ENCODE measurements at regions not wholly inside any gene's neighbourhood (a gene's known extent, or its start where the extent isn't known, plus 50 kb on each side); places are given as distances from the start of the nearest gene placed in this dataset.

GRCh38 chr4:133714211-133714610, 487.4 kb downstream of the PABPC4L start:
- no peak for DNase-seq

GRCh38 chr4:133713340-133713739, 488.2 kb downstream of the PABPC4L start:
- no peak for DNase-seq

- DNase-seq: no peak
Observed at GRCh38 chr4:133711817-133712216, 489.8 kb downstream of the PABPC4L start.

- DNase-seq: no peak
Observed at GRCh38 chr4:133694416-133694815, 507.2 kb downstream of the PABPC4L start.

GRCh38 chr4:133683967-133684366, 517.6 kb downstream of the PABPC4L start:
- DNase-seq: no peak

GRCh38 chr4:133668061-133668851, 519.2 kb downstream of the PCDH10 start:
- DNase-seq: no peak

GRCh38 chr4:133647206-133647605, 498.1 kb downstream of the PCDH10 start:
- DNase-seq: no peak

GRCh38 chr4:133641191-133641590, 492.1 kb downstream of the PCDH10 start:
- no peak for DNase-seq

GRCh38 chr4:133638751-133639150, 489.7 kb downstream of the PCDH10 start:
- DNase-seq: no peak

- DNase-seq: no peak
Observed at GRCh38 chr4:133637161-133637560, 488.1 kb downstream of the PCDH10 start.

- no peak for DNase-seq
Observed at GRCh38 chr4:133624744-133625143, 475.6 kb downstream of the PCDH10 start.

- DNase-seq: no peak
Observed at GRCh38 chr4:133623847-133624246, 474.8 kb downstream of the PCDH10 start.

GRCh38 chr4:133621628-133622027, 472.5 kb downstream of the PCDH10 start:
- DNase-seq: no peak

GRCh38 chr4:133620555-133620954, 471.5 kb downstream of the PCDH10 start:
- DNase-seq: no peak

- no peak for DNase-seq
Observed at GRCh38 chr4:133618963-133619362, 469.9 kb downstream of the PCDH10 start.

- DNase-seq: no peak
Observed at GRCh38 chr4:133600008-133600407, 450.9 kb downstream of the PCDH10 start.

- no peak for DNase-seq
Observed at GRCh38 chr4:133598779-133599178, 449.7 kb downstream of the PCDH10 start.

- no peak for DNase-seq
Observed at GRCh38 chr4:133597251-133597650, 448.2 kb downstream of the PCDH10 start.

GRCh38 chr4:133596459-133596858, 447.4 kb downstream of the PCDH10 start:
- no peak for DNase-seq

GRCh38 chr4:133594390-133595207, 445.5 kb downstream of the PCDH10 start:
- DNase-seq: no peak

- DNase-seq: no peak
Observed at GRCh38 chr4:133593764-133594163, 444.7 kb downstream of the PCDH10 start.

- DNase-seq: no peak
Observed at GRCh38 chr4:133592591-133592990, 443.5 kb downstream of the PCDH10 start.

- DNase-seq: no peak
Observed at GRCh38 chr4:133592106-133592505, 443.0 kb downstream of the PCDH10 start.

GRCh38 chr4:133588306-133588705, 439.2 kb downstream of the PCDH10 start:
- DNase-seq: no peak
